ENCODE measurements at regions not wholly inside any gene's neighbourhood (a gene's known extent, or its start where the extent isn't known, plus 50 kb on each side); places are given as distances from the start of the nearest gene placed in this dataset.

DNA sequence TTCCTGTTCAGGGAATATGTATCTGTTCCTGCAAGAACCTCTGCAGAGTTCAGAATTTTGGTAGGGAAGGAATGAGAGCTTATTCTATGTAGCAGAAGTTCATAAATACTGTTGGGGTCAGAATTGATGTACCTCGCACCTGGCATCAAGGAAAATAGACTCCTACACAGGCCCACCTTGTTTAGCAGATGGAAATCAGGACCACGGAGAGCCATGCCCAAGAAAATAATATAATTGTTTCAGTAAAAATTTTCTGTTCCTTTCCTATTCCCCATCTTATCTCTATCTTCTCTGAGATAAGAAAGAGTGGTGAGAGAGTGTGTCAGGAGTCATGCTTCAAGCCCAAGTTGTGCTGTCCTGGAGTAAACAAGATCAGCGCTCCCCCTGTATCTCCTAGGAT lies 404.7 kb upstream of the UBE2E2 start:
- TF ChIP-seq EP300 (IDR thresholded peaks at IDR 0.05; ENCODE audit: low read depth) (no peak), POLR2A (IDR thresholded peaks at IDR 0.05) (no peak)
- TF ChIP-seq, protein P1, sequence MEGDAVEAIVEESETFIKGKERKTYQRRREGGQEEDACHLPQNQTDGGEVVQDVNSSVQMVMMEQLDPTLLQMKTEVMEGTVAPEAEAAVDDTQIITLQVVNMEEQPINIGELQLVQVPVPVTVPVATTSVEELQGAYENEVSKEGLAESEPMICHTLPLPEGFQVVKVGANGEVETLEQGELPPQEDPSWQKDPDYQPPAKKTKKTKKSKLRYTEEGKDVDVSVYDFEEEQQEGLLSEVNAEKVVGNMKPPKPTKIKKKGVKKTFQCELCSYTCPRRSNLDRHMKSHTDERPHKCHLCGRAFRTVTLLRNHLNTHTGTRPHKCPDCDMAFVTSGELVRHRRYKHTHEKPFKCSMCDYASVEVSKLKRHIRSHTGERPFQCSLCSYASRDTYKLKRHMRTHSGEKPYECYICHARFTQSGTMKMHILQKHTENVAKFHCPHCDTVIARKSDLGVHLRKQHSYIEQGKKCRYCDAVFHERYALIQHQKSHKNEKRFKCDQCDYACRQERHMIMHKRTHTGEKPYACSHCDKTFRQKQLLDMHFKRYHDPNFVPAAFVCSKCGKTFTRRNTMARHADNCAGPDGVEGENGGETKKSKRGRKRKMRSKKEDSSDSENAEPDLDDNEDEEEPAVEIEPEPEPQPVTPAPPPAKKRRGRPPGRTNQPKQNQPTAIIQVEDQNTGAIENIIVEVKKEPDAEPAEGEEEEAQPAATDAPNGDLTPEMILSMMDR (IDR thresholded peaks at IDR 0.05): no peak
